CD4-positive, alpha-beta T cell treated with Interleukin-15 for 1 hour (primary cell): ENCODE measurements at regions not wholly inside any gene's neighbourhood (a gene's known extent, or its start where the extent isn't known, plus 50 kb on each side); places are given as distances from the start of the nearest gene placed in this dataset.
"Not testable (repeated sequence)": the region's sequence is repeated elsewhere in the genome, so short reads cannot be mapped to it uniquely, and the experiment has no call there.

Experiments used
- DNase-seq: peaks from one replicate; pipeline ENCODE4 v3.0.0-alpha.2; 2020

- no peak for DNase-seq
Measured at GRCh38 chr20:50435397-50436051, 74.7 kb upstream of the PTPN1 start.

DNA sequence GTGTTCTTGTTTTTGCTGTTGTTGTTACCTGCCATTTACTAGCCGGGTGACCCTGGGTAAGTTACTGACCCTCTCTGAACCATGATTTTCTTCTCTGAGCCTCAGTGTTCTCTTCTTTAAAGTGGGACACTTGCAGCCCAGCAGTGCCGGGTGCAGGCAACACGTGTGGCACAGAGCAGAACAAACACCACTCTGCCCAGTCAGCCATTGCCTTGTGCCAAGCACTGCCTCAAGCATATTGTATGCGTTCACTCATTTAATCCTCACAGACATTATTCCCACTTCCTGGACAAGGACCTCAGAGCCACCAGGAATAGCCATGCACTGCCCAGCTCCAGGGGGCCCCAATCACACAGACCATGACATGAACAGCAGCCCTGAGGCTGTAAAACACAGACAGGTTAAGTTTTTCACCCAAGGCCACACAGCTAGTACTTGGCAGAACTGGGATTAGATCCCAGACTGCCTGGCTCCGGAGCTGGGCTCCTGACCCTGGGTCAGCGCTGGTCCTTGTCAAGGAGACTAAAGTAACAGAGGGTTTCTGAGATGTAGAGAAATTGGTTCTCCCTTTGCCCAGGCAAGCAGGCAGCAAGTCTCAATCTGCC, 74.0 kb upstream of the PTPN1 start:
- no peak for DNase-seq

- no peak for DNase-seq
Measured at GRCh38 chr20:50436696-50437095, 73.5 kb upstream of the PTPN1 start.

DNA sequence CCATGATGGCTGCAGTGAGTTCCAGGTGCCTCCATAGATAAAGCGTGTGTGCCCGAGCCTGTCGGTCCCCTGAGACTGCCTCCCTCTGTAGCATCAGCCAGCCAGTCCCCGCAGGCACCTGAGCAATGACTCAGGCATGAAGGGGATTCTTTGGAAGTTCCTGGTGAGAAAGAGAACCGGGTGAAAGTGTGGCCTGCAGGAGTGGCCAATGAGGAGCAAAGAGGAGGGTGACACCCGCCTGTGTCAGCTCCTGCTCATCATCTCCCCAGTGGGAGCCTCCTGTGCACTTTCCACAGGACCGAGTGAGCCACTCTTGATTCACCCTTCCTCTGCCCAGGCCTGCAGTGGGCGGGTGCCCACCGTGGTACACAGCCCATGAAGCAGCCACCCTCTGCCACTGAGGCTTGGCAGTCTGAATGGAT, 71.2 kb upstream of the PTPN1 start:
- DNase-seq, result no peak

GRCh38 chr20:50439539-50440453, 70.4 kb upstream of the PTPN1 start:
- no peak for DNase-seq

GRCh38 chr20:50442512-50442911, 67.7 kb upstream of the PTPN1 start:
- DNase-seq, result no peak

- no peak for DNase-seq
Measured at GRCh38 chr20:50445354-50446151, 64.6 kb upstream of the PTPN1 start.

DNA sequence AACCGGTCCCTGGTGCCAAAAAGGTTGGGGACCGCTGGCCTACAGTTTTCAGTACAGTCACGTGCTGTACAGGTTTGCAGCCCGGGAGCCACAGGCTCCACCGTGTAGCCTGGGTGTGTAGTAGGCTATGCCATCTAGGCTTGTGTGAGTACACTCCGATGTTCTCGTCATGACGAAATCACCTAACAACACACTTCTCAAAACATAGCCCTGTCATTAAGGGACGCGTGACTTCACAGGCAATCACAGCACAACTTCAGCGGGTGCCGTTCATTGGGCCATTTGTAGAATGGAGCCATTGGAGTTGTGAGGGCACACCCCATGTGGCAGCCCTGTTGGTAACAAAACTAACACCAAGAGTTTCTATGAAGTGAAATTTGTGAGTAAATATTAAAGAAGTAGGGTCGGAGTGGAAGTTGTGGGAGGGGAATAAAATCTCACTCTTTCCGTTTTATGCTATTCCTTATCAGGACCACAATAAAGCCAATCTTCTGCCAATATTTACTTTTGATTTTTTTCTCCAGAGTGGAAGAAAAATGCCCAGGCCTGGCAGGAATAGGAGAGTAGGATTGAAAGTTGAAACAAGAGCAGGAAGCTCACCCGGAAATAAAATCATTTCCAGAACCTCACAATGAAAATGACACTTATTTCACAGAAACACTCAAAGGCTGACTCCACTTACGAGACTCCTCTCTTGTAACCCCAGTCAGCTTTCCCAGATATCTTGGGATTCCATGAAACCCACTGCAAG, 63.7 kb upstream of the PTPN1 start:
- peak; percentile 34 for DNase-seq

DNA sequence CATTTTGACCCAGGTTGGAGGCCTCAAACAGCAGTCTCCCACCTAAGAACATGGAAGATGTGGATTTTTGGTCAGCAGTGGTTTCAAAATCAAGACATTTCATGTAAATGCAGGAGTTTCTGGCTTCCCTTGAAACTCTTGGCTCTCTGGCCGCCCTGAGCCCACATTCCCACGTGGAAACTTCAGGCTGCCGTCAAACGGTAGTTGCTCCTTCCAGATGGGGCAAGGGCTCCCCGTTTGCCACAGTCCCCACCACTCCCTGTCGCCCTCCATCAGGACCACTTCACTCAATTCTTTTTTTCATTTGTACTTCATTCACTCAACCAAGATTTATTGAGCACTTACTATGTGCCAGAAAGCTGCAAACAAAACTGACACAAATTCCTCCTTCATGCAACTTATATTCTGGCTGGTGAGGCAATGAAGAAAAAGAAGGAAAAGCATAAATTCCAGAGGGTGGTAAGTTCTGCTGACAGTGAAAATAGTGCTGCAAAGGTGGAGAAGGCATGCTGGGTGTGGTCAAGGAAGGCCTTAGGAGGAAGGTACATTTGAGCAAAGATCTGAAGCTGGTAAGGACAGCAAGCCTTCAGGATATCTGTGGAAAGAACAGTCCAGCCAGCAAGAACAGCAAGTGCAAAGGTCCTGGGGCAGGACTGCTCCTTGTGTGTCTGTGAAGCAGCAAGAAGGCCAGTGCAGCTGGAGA, 62.9 kb upstream of the PTPN1 start:
- DNase-seq, result no peak

DNA sequence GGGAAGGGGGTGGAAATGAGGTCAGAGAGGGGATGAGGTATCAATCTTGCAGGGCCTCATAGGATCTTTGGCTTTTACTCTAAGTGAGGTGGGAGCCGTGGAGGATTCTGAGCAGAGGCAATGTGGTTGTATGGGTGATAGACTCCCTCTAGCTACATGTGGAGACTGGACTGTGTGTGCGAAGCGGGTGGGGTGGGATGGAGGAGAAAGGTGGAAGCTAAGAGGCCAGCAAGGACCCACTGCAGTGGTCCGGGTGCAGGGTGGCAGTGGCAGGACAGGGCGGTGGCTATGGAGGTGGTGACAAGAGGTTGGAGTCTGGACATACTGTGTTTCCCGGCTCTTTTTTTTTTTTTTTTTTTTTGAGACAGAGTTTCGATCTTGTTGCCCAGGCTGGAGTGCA, 62.4 kb upstream of the PTPN1 start:
- DNase-seq, result no peak

DNA sequence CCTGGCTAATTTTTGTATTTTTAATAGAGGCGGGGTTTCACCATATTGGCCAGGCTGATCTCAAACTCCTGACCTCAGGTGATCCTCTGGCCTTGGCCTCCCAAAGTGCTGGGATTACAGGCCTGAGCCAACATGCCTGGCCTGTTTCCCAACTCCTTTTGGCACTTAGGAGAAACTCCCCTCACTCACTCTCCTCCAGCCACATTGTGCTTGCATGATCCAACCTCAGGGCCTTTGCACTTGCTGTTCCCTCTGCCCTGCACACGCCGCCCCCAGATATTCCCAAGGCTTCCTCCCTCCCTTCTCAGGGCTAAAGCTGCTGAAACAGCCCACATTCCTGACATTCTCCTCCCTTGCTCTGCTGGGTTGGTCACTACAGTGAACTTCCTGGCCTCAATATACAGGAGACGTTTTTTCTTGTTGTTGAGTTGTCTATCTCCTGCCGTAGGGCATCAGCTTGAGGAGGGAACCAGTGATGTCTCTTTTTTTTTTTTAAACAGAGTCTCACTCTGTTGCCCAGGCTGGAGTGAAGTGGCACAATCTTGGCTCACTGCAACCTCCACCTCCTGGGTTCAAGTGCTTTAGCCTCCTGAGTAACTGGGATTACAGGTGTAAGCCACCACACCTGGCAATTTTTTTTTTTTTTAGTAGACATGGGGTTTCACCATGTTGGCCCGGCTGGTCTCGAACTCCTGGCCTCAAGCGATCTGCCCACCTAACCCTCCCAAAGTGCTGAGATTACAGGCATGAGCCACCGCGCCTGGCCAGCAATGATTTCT, 61.4 kb upstream of the PTPN1 start:
- not testable (repeated sequence) for DNase-seq

GRCh38 chr20:50449738-50450492, 60.3 kb upstream of the PTPN1 start:
- DNase-seq, result no peak

DNA sequence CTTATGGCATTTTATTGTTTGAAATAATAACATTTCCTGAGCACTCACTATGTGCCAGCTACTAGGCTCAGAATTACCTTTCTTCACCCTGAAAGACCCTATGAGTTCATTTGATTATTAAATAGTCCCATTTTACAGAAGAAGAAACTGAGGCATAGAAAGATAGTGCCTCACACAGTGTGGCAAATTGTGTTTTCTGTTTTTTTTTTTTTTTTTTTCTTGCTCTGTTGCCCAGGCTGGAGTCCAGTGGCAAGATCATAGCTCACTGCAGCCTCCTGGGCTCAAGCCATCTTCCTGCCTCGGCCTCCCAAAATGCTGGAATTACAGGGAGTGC, 59.7 kb upstream of the PTPN1 start:
- no peak for DNase-seq

DNA sequence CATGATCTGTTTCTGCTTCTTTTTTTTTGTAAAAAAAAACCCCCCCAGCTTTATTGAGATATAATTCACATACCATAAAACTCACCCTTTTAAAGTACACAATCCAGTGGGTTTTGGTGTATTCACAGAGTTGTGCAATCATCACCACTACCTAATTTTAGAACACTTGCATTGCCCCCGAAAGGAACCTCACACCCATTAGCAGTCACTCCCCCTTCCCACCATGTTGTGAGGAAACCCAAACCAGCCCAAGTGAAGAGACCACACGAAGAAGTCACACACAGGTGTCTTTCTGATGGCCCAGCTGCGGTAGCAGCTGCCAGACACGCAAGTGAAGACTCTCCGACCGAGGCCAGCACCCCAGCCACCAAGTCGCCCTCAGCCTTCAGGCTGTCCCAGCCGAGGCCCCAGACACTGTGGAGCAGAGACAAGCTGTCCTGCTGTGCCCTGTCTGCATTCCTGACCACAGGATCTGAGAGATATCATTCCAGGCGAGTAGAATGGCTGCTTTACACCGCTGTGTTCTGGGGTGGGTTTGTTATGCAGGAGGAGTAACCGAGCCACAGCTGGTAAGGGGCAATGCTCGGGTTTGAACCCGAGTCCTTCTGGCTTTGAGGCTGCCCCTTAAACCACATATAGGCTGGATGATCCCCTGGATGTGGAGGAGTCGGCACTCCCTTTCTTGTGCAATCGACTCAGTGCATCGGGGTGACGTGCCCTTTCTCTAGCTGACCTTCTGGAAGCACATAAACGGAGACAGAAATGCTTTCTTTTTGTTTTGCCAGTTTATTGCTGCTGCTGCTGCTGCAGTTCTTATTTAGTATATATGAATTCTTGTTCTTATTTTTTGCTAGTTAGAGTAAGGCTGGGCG, 59.1 kb upstream of the PTPN1 start:
- peak; percentile 34 for DNase-seq

DNA sequence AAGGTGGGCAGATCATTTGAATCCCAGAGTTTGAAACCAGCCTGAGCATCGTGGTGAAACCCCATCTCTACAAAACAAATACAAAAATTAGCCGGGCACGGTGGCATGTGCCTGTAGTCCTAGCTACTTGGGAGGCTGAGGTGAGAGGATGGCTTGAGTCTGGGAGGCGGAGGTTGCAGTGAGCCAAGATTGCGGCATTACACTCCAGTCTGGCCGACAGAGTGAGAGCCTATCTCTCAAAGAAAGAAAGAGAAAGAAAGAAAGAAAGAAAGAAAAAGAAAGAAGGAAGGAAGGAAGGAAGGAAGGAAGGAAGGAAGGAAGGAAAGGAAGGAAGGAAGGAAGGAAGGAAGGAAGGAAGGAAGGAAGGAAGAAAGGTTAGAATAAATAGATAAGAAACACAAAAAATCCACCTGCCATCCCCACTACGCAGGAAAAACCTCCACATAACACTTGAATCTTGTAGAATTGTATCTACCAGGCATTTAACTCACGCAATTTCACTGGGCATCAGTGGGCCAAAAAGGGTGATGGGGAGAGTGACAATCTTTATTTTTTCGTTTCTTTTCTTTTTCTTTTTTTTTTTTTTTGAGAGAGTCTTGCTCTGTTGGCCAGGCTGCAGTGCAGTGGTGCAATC, 58.3 kb upstream of the PTPN1 start:
- not testable (repeated sequence) for DNase-seq

DNA sequence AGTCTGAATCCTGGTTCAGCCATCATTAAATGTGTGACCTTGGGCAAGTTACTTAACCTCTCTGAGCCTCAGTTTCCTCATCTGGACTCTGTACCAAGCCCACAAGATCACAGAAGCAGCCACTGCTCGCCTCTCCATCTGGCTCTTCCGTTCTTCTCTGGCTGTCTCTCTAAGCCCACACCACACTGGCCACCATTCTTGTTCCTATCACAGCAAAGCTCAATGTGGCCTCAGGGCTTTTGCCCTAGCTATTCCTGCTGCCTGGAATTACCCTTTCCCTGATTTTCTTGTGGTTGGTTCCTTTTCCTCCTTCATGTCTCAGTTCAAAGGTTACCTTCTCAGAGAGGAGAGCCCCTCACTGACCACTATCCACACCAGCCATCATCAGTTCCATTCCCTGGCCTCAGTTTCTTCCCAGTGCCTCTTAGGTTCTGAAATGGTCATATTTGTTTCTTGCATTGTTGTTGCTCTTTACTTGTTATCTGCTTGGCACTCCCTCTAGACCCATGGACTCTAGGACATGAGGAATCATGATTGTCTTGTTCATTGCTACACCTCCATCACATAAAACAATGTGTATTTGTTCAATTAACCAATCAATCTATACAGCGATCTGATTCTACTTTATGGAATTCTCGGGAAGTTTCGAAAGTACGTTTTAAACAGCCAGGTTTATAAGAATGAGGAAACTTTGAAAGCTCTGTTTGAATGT, 56.5 kb upstream of the PTPN1 start:
- DNase-seq, result no peak

GRCh38 chr20:50455245-50455644, 54.9 kb upstream of the PTPN1 start:
- DNase-seq, result not testable (repeated sequence)
